TTC549 (cell line): ENCODE measurements at regions not wholly inside any gene's neighbourhood (a gene's known extent, or its start where the extent isn't known, plus 50 kb on each side); places are given as distances from the start of the nearest gene placed in this dataset.

ENCODE experiments used
- FAIRE-seq: peaks from 2 replicates; lab custom pipeline; 2012; peaks lifted over from hg19 to GRCh38; lab: Jason Lieb, UNC

- peak; percentile 98 for FAIRE-seq
Observed at GRCh38 chr18:24791751-24792545, 331.5 kb downstream of the HRH4 start.

- no peak for FAIRE-seq
Observed at GRCh38 chr18:24793742-24794141, 333.3 kb downstream of the HRH4 start.

- FAIRE-seq, result no peak
Observed at GRCh38 chr18:24795129-24795528, 334.7 kb downstream of the HRH4 start.

- no peak for FAIRE-seq
Observed at GRCh38 chr18:24797981-24798380, 337.5 kb downstream of the HRH4 start.

GRCh38 chr18:24799176-24799575 lies 338.7 kb downstream of the HRH4 start:
- FAIRE-seq, result no peak

- FAIRE-seq, result no peak
Observed at GRCh38 chr18:24799720-24800119, 339.3 kb downstream of the HRH4 start.

GRCh38 chr18:24801001-24801400 lies 340.6 kb downstream of the HRH4 start:
- FAIRE-seq, result peak; percentile 13

- FAIRE-seq, result no peak
Observed at GRCh38 chr18:24802456-24802855, 342.0 kb downstream of the HRH4 start.

- no peak for FAIRE-seq
Observed at GRCh38 chr18:24805156-24805555, 344.7 kb downstream of the HRH4 start.

- no peak for FAIRE-seq
Observed at GRCh38 chr18:24809173-24809950, 348.9 kb downstream of the HRH4 start.

- no peak for FAIRE-seq
Observed at GRCh38 chr18:24810561-24811305, 350.3 kb downstream of the HRH4 start.

GRCh38 chr18:24811950-24812681 lies 351.7 kb downstream of the HRH4 start:
- no peak for FAIRE-seq

- no peak for FAIRE-seq
Observed at GRCh38 chr18:24814521-24814920, 354.1 kb downstream of the HRH4 start.

- no peak for FAIRE-seq
Observed at GRCh38 chr18:24817150-24817549, 356.7 kb downstream of the HRH4 start.

- FAIRE-seq, result no peak
Observed at GRCh38 chr18:24817587-24818371, 357.3 kb downstream of the HRH4 start.

GRCh38 chr18:24818441-24818840 lies 358.0 kb downstream of the HRH4 start:
- FAIRE-seq, result peak; percentile 94

GRCh38 chr18:24819141-24819890 lies 358.9 kb downstream of the HRH4 start:
- FAIRE-seq, result peak; percentile 15

GRCh38 chr18:24825397-24825796 lies 365.0 kb downstream of the HRH4 start:
- FAIRE-seq, result no peak

GRCh38 chr18:24826605-24827004 lies 366.2 kb downstream of the HRH4 start:
- FAIRE-seq, result no peak

GRCh38 chr18:24827501-24827900 lies 367.1 kb downstream of the HRH4 start:
- FAIRE-seq, result peak; percentile 47

GRCh38 chr18:24831081-24831480 lies 370.6 kb downstream of the HRH4 start:
- FAIRE-seq, result no peak
